T47D (cell line): ENCODE measurements at regions not wholly inside any gene's neighbourhood (a gene's known extent, or its start where the extent isn't known, plus 50 kb on each side); places are given as distances from the start of the nearest gene placed in this dataset.

Source experiments
- DNase-seq, 2 experiments: peaks; one replicate each; pipeline versions ENCODE4 v3.0.0 to v3.0.0-alpha.2; 2011 to 2012; ENCODE audit warnings: low read depth in 1 of 2, low spot score in 1 of 2
- JUND ChIP-seq: IDR thresholded peaks from 2 replicates; pipeline ENCODE4 v1.6.1; 2012; ENCODE audit warnings: low read depth
- in situ Hi-C: cut with HindIII; loops from 2 replicates; pipeline ENCODE4 v1.10.0; 2016; ENCODE audit warnings: low sequenced_read_pairs, low pct_unique_long_range_greater_than_20kb

DNA sequence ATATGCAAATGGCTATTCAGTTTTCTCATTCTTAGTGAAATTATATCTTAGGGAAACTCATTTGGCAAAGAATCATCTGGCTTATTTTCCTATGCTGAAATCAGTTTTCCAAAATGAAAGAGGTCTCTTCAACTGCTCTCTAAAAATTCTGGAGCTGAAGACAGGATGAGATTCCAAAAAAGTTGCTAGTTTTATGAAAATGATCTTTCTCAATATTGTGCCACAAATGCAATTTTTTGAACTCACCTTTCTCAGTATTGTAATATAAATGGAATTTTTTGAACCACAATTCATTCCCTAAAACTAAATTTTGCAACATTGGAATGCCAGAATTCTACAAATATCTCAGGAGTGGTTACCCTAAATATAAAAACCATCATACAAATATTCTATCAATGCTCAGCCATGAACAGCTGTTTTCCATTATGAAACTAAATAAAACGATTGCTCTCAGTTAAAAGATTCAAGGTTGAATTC is 147.7 kb upstream of the PKDCC start:
- DNase-seq = no peak
- in situ Hi-C loops = no loop called here
- TF ChIP-seq JUND = no peak

DNA sequence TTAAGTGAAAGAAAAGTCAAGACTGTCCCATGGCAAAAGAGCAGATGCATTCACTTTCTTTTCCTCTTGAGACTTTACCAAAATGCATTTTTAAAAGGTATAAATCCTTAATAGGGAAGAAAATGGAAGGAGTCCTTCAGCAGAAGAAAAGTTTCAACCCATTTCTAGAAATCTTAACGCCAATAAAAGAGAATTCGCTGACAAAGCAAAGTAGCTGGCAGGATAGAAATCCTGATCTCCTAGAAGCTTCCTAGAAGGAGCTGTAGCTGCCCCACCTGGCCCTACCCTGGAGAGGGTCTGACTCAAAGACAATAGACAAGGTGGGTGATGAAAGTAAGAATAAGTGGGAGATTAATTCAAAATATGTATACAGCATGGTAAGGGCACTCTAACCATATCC is 144.9 kb upstream of the PKDCC start:
- in situ Hi-C loops = no loop called here
- DNase-seq = no peak
- TF ChIP-seq JUND = no peak

DNA sequence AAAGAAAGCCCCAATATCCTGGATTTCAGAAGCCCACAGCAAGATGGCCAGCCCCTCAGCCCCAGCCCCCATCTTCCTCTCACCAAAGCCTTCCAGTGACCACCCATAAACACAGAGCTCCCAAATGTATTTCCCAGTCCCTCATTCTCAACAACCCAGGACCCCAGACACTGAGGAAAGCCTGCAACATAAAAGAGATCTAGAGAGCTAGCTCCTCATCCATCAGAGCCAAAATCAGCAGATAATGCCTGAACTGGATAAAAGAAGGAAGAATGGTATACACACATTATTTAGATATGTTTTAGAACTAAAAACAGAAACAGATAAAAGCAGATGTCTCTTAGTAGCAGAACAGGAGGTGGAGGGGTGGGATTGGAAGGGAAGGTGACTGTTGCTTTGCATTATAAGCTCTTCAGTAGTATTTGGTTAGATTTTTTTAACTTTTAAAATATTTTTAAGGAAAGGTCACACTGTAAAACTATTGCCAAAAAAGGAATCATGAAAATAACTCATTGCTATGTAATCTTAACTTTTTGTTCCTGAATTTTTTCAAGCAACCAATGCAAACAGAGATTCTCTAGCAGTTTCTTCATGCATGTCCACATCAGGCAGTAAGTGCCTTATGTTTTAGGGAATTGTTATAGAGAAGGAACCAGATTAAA is 144.2 kb upstream of the PKDCC start:
- no peak for TF ChIP-seq JUND
- no peak for DNase-seq
- in situ Hi-C loops = no loop called here

DNA sequence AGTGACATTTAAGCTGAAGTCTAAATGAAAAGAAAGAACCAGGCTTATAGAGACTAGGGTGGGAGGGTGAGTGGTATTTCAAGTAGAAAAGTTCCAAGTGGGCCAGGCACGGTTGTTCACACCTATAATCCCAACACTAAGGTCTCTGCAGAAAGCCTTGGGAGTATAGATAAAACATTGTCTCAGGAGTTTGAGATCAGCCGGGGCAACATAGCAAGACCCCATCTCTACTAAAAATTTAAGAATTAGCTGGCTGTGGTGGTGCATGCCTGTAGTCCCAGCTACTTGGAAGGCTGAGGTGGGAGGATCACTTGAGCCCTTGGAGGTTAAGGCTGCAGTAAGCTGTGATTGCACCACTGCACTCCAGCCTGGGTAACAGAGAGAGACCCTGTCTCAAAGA is 143.4 kb upstream of the PKDCC start:
- in situ Hi-C loops = no loop called here
- no peak for TF ChIP-seq JUND
- no peak for DNase-seq

DNA sequence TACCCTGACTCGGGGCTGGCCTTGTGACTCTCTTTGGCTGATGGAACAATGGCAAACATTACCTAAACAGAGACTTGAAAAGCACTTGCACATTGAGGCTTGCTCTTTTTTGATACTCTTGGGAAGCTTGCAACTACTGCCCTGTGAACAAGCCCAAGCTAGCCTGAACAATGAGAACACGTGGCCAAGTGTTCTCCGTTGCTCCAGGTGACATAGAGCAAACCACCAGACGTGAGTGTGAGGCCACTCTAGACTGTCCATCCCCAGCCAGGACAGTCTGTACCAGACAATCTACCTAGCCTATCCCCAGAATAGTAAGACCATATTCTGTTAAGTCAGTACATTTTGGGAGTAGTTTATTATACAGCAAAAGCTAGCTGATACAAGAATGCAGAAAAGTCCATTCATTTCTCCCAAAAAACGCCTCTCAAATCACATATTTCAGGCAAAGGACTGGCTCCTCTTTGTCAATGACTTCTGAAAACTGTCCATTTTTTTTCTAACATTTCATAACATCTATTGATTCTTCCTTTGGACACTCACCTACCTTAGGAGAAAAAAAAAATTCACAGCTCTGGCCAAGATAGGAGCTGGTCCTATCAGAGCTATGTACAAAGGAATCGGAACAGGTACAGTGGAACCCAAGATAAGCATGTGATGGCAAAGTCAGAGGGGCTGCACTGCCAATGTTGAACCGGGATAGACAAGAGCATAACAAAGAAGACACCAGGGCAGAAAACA is 142.1 kb upstream of the PKDCC start:
- DNase-seq = no peak
- in situ Hi-C loops = no loop called here
- TF ChIP-seq JUND = no peak

DNA sequence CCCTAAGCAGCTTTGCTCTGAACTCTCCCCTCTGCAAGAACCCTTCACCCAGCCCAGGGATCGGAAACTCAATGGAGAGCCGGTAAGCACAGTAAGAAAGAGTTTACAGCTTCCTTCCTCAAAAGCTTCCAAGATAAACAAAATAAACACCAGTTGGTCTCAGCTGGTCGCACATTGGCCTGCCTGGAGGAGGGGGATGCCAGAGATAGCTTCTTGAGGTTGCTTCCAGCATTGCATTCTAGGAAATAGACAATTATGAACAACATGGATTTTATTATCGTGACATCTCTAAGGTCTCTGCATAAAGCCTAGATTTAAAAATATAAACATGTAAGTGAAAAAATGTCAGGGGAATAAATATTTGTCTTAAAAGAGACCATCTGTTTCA is 141.5 kb upstream of the PKDCC start:
- in situ Hi-C loops = no loop called here
- DNase-seq = no peak
- no peak for TF ChIP-seq JUND

DNA sequence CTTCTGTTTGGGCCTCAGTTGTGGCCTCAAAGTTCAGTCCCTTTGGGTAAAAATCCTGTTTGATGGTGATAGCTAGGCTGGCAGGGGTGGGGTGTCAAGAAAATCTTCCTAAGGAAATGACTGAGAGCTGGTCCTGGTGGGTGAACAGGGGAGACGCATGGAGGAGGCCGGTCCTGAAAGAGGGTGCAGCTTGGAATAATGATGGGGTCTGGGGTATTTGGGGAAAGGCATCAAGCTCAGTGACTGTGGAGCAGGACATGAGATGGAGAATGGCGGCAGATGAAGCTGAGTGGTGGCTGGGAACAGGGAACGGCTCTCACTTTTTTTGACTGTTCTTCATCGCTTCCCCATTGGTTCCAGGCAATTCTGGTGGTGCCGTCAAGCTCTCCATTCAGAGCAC is 140.7 kb upstream of the PKDCC start:
- DNase-seq = no peak
- TF ChIP-seq JUND = no peak
- in situ Hi-C loops = no loop called here

DNA sequence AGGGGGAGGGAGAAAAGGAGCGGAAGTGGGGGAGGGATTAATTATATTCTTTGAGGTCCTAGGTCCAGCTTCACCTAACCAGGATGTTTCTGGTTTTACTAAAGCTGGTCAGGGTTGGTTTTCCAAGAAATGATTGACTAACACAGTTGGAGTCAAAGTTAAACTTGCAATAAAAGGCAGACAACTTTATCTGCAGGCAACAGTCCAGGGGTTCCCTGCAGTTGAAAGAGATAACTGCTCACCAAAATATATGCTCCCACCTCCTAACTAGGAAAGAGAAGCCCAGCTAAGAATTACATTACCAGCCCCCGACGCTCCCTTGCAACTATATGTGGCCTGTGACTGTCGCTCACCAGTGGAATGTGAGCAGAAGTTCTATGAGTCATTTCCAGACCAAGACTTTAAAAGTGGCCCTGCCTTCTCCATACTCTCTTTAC is 140.0 kb upstream of the PKDCC start:
- no peak for TF ChIP-seq JUND
- no peak for DNase-seq
- in situ Hi-C loops = no loop called here

DNA sequence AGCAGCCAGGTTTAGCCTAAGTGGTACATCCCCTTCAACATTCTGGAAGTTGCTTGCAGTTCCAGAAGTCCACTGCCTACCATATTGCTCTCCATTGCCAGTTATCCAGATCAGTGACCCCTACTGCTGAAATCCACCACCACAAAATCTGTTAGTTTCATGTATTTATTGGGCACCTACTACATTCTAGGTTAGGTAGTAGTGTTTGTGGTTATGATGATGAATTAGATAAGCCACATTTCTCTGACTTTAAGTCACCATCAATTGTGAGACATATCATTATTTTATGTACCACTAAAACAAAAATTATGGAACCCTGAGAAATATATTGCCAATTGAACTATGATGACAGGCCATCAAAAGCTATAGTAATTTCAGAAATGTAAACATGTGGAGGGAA is 139.5 kb upstream of the PKDCC start:
- TF ChIP-seq JUND = no peak
- in situ Hi-C loops = no loop called here
- DNase-seq = no peak

DNA sequence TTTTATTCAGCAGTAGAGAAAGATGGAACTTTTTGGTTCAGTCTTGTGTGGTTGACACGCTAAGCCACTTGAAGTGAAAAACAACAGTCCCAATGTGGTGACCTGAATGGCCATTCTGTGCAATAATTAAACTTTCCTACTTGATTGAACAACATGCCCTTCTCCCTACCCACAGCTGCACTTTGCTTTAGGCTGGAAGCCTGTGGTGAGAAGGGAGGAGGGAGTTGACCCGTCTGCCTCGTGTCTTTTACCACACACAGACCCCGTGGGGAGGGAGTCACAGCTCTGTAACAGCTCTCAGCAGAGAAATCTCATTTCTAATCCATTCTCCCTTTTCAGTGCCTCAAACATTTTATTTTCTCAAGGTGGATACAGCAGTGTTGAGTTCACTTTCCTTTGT is 138.2 kb upstream of the PKDCC start:
- TF ChIP-seq JUND = no peak

DNA sequence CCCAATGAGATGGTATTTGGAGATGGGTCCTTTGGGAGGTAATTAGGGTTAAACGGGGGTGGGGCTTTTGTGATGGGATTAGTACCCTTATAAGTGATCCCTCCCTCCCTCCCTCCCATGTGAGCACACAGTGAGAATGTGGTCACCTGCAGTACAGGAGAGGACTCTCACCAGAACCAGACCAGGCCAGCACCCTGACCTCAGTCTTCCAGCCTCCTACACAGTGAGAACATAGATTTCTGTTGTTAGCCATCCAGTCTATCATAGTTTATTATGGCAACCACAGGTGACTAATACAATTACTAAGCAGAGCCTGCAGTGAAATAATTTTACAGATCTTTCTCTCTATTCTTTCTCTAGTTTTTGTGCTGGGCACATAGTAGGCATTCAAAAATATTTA is 137.7 kb upstream of the PKDCC start:
- in situ Hi-C loops = no loop called here
- DNase-seq = no peak
- no peak for TF ChIP-seq JUND

More for the DNA sequence above, 138.2 kb upstream of the PKDCC start:
- DNase-seq = no peak
- in situ Hi-C loops = no loop called here

DNA sequence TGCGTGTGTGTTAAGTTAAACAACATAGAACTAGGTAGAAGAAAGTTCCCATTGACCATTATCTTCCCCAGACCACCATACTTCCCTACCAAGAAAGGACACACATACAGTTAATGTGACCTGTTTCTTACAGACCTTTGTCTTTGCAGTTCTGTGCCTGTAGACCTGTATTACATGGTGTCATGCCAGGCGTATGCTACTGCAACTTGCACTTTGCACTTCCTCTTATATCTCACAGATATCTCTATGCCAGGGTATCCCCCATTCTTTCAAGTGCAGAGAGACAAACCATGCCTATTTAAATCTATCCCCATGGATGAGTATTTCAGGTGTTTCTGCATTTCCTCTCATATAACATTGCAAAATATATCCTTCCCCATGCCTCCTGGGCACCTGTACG is 136.8 kb upstream of the PKDCC start:
- in situ Hi-C loops = no loop called here
- no peak for DNase-seq
- no peak for TF ChIP-seq JUND

DNA sequence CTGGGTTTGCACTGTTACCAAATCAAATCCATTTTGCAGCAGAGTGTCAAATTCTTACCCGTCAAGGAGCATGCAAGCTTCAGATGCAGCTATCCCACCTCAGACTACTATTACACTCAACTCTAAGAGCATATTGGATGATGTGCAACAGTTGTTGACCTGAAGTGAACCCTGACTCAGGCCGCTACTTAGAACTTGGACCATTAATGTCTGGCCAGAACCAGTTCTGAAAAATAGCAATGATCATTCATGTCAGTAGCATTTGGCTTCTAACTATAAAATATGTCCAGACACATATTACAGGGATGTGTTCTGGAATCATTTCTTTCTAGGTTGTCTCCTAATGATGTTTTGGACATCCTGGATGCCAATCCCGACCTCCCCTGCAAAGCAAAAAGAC is 135.5 kb upstream of the PKDCC start:
- no peak for TF ChIP-seq JUND
- in situ Hi-C loops = no loop called here
- DNase-seq = no peak
